ENCODE measurements at regions not wholly inside any gene's neighbourhood (a gene's known extent, or its start where the extent isn't known, plus 50 kb on each side); places are given as distances from the start of the nearest gene placed in this dataset.

GRCh38 chr10:29960261-29960660 is 99.1 kb downstream of the JCAD start:
- 87% methylated on average over 3 of the region's 3 CpGs for WGBS (ENCODE audit: low lambda C conversion rate)
- TF ChIP-seq MAX (IDR thresholded peaks at IDR 0.05; ENCODE audit: low read depth) (no peak), TEAD4 (IDR thresholded peaks at IDR 0.05; ENCODE audit: borderline replicate concordance, insufficient read depth) (no peak), CHD2 (IDR thresholded peaks at IDR 0.05; ENCODE audit: low read length, partially characterized antibody) (no peak), POLR2AphosphoS5 (IDR thresholded peaks at IDR 0.05; ENCODE audit: low read depth, low read length) (no peak), RAD21 (IDR thresholded peaks at IDR 0.05; ENCODE audit: low read length) (no peak), CTCF (IDR thresholded peaks at IDR 0.05) (no peak), MEF2A (IDR thresholded peaks at IDR 0.05; ENCODE audit: borderline replicate concordance, low read depth) (no peak), USF1 (IDR thresholded peaks at IDR 0.05; ENCODE audit: borderline replicate concordance, low read depth) (no peak), MXI1 (IDR thresholded peaks at IDR 0.05; ENCODE audit: low read depth, low read length) (no peak), ELF1 (IDR thresholded peaks at IDR 0.05) (no peak), PBX3 (IDR thresholded peaks at IDR 0.05) (no peak), RXRA (IDR thresholded peaks at IDR 0.05; ENCODE audit: borderline replicate concordance, low read depth) (no peak), SIN3A (IDR thresholded peaks at IDR 0.05; ENCODE audit: borderline replicate concordance, low read depth, low read length) (no peak), GABPA (IDR thresholded peaks at IDR 0.05; ENCODE audit: low read depth) (no peak), NRF1 (IDR thresholded peaks at IDR 0.05; ENCODE audit: low read depth, low read length) (no peak), REST (IDR thresholded peaks at IDR 0.05; ENCODE audit: low read depth, low read length) (no peak), ZBTB33 (IDR thresholded peaks at IDR 0.05; ENCODE audit: borderline replicate concordance, low read depth) (no peak), RCOR1 (IDR thresholded peaks at IDR 0.05; ENCODE audit: low read length) (no peak), SMC3 (IDR thresholded peaks at IDR 0.05; ENCODE audit: low read depth, low read length) (no peak), GATA2 (CRISPR knock-in tag; IDR thresholded peaks at IDR 0.05) (no peak)
- H3K79me2 ChIP-seq (ENCODE audit: insufficient read depth): no peaks in the 10 kb centered on the region
- H3K9ac ChIP-seq: no peak overlapping the region
- H3K4me2 ChIP-seq: no peak overlapping the region
- no peaks in the 10 kb centered on the region for H3K9me2 ChIP-seq
- DNase-seq: no peak
- no peaks in the 10 kb centered on the region for H3F3A ChIP-seq (replicated peaks; ENCODE audit: insufficient read depth)
- H3K4me1 ChIP-seq (ENCODE audit: control insufficient read depth in 1 of 2, insufficient read depth in 2 of 2, low read depth in 1 of 2, low read length in 1 of 2): peaks cover 0 to 8% of the 10 kb centered on the region in 2 experiments; a peak in 2 of 4 replicates
- no peak overlapping the region for H3K4me3 ChIP-seq (ENCODE audit: low read depth in 2 of 2, low read length in 1 of 2)
- H2AFZ ChIP-seq (ENCODE audit: low read depth): no peak overlapping the region
- H3K27ac ChIP-seq (ENCODE audit: low read depth in 2 of 2, low read length in 1 of 2): no peak overlapping the region
- H4K20me1 ChIP-seq (ENCODE audit: insufficient read depth): no peaks in the 10 kb centered on the region
- no peaks in the 10 kb centered on the region for H3K27me3 ChIP-seq (ENCODE audit: insufficient read depth)
- ChIA-PET POLR2A (no interaction called here), CTCF (interaction anchor here (1.4 kb wide), 1 partner anchor 38 kb away, joined by 5 read pairs; no protein-coding TSS in a partner anchor)
- no peaks in the 10 kb centered on the region for H3K36me3 ChIP-seq (replicated peaks in 1 of 2; ENCODE audit: control insufficient read depth in 1 of 2, insufficient read depth in 2 of 2, low read length in 1 of 2)
- H3K9me3 ChIP-seq: no peaks in the 10 kb centered on the region

Data from SK-N-SH (cell line).